GM20000 (cell line): ENCODE measurements at regions not wholly inside any gene's neighbourhood (a gene's known extent, or its start where the extent isn't known, plus 50 kb on each side); places are given as distances from the start of the nearest gene placed in this dataset.

Experiments
- DNase-seq: peaks from one replicate; pipeline ENCODE4 v3.0.0; 2012; ENCODE audit warnings: low spot score
- CTCF ChIP-seq: IDR thresholded peaks from 2 replicates; pipeline ENCODE4 v1.5.1; 2012; ENCODE audit warnings: mild to moderate bottlenecking, control low read depth; ENCODE audit errors: extremely low read depth, missing control alignments

GRCh38 chr2:239537633-239538356, 137.0 kb upstream of the HDAC4 start:
- TF ChIP-seq CTCF: no peak
- DNase-seq: no peak

- no peak for TF ChIP-seq CTCF
- no peak for DNase-seq
Measured at GRCh38 chr2:239536186-239536585, 135.4 kb upstream of the HDAC4 start.

- TF ChIP-seq CTCF: no peak
- no peak for DNase-seq
Measured at GRCh38 chr2:239535413-239536144, 134.8 kb upstream of the HDAC4 start.

GRCh38 chr2:239534581-239535412, 134.0 kb upstream of the HDAC4 start:
- DNase-seq: no peak
- no peak for TF ChIP-seq CTCF

GRCh38 chr2:239533569-239534316, 132.9 kb upstream of the HDAC4 start:
- DNase-seq: no peak
- TF ChIP-seq CTCF: no peak

- no peak for DNase-seq
Measured at GRCh38 chr2:239532859-239533258, 132.0 kb upstream of the HDAC4 start.

More at GRCh38 chr2:239532859-239533258, 132.0 kb upstream of the HDAC4 start:
- no peak for TF ChIP-seq CTCF
